ENCODE measurements at regions not wholly inside any gene's neighbourhood (a gene's known extent, or its start where the extent isn't known, plus 50 kb on each side); places are given as distances from the start of the nearest gene placed in this dataset.

DNA sequence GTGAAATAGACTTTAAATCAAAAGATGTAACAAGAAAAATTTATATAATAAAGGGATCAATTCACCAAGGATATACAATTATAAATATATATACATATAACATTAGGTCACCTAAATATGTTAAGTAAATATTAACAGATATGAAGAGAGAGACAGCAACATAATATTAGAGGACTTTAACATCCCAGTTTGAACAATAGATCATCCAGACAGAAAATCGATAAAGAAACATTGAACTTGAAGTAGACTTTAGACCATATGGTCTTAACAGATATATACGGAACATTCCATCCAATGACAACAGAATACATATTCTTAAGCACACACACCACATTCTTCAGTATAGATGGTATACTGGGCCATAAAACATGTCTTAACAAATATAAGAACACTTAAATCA is 649.6 kb upstream of the SETBP1 start:
- TF ChIP-seq POLR2AphosphoS5 (IDR thresholded peaks at IDR 0.05; ENCODE audit: low read depth) (no peak), SPI1 (IDR thresholded peaks at IDR 0.05; ENCODE audit: borderline replicate concordance, low read depth) (no peak)
- TF ChIP-seq, protein P1, sequence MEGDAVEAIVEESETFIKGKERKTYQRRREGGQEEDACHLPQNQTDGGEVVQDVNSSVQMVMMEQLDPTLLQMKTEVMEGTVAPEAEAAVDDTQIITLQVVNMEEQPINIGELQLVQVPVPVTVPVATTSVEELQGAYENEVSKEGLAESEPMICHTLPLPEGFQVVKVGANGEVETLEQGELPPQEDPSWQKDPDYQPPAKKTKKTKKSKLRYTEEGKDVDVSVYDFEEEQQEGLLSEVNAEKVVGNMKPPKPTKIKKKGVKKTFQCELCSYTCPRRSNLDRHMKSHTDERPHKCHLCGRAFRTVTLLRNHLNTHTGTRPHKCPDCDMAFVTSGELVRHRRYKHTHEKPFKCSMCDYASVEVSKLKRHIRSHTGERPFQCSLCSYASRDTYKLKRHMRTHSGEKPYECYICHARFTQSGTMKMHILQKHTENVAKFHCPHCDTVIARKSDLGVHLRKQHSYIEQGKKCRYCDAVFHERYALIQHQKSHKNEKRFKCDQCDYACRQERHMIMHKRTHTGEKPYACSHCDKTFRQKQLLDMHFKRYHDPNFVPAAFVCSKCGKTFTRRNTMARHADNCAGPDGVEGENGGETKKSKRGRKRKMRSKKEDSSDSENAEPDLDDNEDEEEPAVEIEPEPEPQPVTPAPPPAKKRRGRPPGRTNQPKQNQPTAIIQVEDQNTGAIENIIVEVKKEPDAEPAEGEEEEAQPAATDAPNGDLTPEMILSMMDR (IDR thresholded peaks at IDR 0.05; ENCODE audit: insufficient read depth, low read length) = no peak

Data from HL-60 (cell line).